ENCODE measurements at regions not wholly inside any gene's neighbourhood (a gene's known extent, or its start where the extent isn't known, plus 50 kb on each side); places are given as distances from the start of the nearest gene placed in this dataset.
"Not testable (repeated sequence)": the region's sequence is repeated elsewhere in the genome, so short reads cannot be mapped to it uniquely, and the experiment has no call there.

GRCh38 chr16:26395700-26396099 is 671.0 kb upstream of the C16orf82 start:
- DNase-seq, result no peak

- DNase-seq, result no peak
These were observed 670.1 kb upstream of the C16orf82 start for GRCh38 chr16:26396511-26397235.

DNA sequence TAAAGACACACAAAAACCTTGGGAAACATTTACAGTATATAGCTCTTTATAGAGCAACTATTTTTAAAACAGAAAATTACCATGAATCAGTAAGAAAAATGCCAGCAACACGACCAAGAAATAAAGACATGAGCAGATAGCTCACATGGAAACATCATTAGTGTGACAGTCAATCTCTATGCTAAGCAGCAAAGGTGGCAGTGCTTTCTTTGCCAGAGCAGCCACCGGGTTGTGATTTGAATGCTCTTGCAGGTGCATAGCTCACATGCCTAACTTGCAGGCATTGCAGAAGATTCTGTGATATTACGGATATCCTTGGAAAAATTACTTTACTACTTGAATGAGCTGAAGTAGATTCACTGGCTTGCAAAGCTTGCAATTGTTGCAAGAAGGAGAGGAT is 652.9 kb upstream of the C16orf82 start:
- DNase-seq, result no peak

GRCh38 chr16:26419458-26419857 is 647.3 kb upstream of the C16orf82 start:
- not testable (repeated sequence) for DNase-seq

DNA sequence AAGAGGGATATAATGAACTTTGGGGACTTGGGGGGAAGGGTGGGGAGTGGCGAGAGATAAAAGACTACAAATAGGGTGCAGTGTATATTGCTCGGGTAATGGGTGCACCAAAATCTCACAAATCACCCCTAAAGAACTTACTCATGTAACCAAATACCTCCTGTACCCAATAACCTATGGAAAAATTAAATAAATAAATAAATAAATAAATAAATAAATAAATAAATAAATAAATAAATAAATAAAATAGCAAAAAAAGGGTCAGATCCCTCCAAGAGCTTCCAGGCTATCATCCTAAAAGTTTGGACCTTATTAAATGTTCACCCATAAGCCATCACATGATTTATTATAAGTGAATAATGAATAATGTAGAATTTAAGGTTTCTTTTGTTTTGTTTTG is 636.1 kb upstream of the C16orf82 start:
- DNase-seq, result no peak

GRCh38 chr16:26433807-26434206 is 632.9 kb upstream of the C16orf82 start:
- DNase-seq, result no peak

DNA sequence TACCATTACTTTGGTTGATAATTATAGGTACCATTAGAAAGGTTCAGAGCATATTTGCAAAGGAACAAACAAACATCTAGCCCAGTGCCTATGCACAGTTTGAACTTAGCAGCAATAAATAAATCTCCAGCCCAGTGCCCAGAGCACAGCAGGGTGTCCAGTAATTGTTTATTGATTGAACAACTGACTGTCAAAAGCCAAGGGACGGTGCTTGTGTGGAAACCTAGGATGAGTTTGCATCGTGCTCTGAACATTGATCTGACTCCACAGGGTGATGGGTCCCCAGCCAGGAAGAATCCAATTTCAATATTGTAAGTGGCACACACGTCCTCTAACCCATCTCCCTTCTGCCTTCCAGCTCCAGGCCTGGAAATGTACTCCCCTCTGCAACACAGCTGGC is 625.5 kb upstream of the C16orf82 start:
- no peak for DNase-seq

DNA sequence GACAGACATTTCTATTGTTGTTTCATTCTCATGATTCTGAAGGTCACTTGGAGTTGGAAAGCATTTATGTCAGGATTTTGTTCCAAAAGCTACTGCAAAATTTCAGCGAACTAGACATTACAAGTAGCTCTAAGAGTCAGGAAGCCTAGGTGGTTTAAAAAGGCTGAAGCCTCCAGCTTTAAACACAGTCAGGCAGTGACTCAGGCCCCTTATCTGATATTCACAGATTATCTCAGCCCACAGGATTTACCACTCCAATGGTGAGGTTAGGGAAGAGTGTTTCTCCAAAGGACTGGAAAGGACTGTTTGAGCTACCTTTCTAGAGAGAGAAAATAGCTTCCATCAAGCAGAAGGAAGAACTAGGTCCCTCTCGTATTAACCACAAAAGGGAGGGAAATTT is 624.4 kb upstream of the C16orf82 start:
- no peak for DNase-seq

DNA sequence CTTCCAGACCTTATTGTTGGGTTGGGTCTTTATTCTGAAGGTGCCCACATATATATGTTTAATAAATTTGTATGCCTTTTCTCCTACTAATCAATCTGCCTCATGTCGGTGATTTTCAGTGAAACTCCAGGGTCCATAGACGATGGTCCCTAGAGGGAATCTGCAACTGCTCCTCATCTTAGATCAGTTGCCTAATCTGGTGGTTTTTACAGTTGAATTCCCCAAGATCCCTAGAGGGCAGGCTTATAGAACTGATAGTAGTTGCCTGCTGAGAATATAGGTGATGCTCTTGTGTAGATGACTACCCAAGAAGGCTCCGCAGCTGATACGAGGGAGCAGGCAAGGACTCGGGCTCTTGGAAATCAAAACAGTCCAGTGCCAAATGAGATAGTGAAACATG is 619.2 kb upstream of the C16orf82 start:
- DNase-seq, result no peak

- DNase-seq, result no peak
These were observed 613.5 kb upstream of the C16orf82 start for GRCh38 chr16:26453215-26453614.

GRCh38 chr16:26454102-26454501 is 612.6 kb upstream of the C16orf82 start:
- DNase-seq, result no peak

DNA sequence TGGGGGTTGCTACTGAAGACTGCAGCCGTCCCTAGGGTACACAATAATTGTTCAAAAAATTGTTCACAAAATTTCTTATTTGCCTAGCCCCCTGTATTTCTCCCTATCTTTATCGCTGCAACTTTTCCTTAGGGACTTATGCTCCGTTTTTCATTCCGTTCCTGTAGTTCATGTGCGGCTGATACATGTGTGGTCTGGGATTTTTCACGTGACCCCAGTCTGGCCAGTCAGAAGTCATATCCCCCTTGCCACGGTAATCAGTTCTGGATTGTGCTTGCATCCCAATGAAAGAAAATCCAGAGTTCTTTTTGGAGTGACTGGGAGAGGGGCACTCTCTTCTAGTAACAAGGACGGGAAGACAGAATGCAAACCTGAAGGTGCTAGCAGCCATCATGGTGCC is 610.7 kb upstream of the C16orf82 start:
- no peak for DNase-seq

DNA sequence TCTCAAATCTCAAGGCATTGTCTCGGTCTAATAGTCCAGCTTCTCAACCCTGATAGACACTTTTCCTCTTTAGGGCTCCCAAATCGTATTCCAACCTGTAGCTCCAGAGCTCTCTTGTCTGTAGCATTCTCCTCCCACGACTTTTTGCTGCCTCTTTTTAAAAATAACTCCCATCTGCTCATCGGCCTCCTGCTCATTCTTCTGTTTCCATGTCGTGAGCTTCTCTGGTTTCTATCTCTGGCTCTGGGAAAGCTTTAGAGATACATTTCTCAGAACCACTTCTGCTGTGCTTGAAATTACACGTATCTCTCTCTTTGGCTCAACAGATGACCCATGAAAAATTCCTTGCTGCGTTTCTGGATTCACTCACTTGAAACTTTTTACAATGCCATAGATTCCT is 609.6 kb upstream of the C16orf82 start:
- DNase-seq, result no peak

- DNase-seq, result no peak
These were observed 608.8 kb upstream of the C16orf82 start for GRCh38 chr16:26457882-26458281.

GRCh38 chr16:26464576-26465266 is 602.0 kb upstream of the C16orf82 start:
- DNase-seq, result no peak

DNA sequence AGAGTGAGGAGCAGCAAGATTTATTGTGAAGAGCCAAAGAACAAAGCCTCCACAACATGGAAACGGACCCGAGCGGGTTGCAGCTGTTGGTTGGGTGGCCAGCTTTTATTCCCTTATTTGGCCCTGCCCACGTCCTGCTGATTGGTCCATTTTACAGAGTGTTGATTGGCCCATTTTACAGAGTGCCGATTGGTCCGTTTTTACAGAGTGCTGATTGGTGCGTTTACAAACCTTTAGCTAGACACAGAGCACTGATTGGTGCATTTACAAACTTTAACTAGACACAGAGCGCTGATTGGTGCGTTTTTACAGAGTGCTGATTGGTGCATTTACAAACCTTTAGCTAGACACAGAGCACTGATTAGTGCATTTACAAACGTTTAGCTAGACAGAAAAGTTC is 592.3 kb upstream of the C16orf82 start:
- DNase-seq, result not testable (repeated sequence)

DNA sequence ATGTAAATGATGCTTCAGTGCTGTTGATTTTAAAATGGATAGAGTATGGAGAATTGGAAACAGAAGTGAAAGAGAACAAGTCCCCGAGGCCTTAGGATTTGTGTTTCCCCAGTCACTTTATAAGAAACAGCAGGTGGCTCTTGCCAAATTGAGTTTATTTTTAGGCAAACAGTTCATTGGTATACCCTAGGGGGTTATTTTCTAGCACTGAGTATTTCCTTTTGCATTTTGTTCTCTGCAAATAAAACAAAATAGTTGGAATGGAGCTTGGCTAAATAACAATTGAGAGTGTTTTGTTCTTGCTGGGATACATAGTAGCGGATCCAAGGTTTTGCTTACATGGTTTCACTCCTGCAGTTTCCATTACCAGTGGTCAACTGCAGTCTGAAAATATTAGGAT is 591.1 kb upstream of the C16orf82 start:
- DNase-seq, result no peak

GRCh38 chr16:26491101-26491670 is 575.5 kb upstream of the C16orf82 start:
- DNase-seq, result no peak

GRCh38 chr16:26491962-26492361 is 574.8 kb upstream of the C16orf82 start:
- no peak for DNase-seq

DNA sequence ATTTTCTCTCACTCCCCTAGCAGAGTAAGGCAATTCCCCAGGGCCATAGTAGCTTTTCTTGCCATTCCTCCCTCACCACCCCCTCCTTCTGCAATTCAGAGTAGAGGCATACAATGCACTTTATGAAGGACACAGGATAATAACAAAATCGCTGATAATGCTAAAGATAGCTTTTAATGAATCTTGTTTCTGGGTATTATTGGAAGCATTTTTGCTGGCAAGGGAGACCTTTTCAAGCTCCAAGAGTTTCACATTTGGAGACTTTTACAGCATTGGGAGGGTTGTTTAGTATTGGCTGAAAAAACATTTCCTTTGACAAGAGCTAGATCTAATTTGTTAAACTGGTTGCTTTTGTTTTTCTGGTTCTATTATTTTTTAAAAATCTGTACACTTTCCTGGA is 573.0 kb upstream of the C16orf82 start:
- no peak for DNase-seq

DNA sequence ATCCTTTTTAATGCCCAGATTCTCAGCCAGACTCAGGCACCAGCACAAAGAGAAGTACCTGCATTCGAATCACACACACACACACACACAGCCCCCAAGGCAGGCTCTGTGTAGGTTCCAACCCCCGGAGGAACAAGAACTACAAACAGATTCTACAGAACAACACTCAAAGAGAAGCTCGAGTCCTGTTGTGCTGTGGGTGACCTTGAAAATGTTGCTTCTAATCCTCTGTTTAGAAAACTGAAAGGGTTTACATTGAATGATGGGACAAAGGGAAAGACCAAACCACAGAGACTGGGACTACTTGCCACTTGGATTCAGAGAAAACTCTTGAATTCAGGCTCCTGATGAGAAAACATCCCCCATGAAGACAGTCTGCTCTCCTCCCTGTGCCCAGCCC is 568.8 kb upstream of the C16orf82 start:
- no peak for DNase-seq

GRCh38 chr16:26500326-26500725 is 566.4 kb upstream of the C16orf82 start:
- DNase-seq, result no peak

- DNase-seq, result no peak
These were observed 561.2 kb upstream of the C16orf82 start for GRCh38 chr16:26505496-26505895.

GRCh38 chr16:26508946-26509345 is 557.8 kb upstream of the C16orf82 start:
- not testable (repeated sequence) for DNase-seq

All from NCI-H226 (cell line).